HCT116 (cell line): ENCODE measurements at regions not wholly inside any gene's neighbourhood (a gene's known extent, or its start where the extent isn't known, plus 50 kb on each side); places are given as distances from the start of the nearest gene placed in this dataset.

Source experiments
- ATAC-seq: fragments of 200-7000 bp; cut with Tn5 transposase; 2 replicates; pipeline ENCODE4 v1.9.1; 2020; ENCODE audit warnings: mild to moderate bottlenecking, moderate library complexity
- BruUV-seq: library from RNA; stranded (reverse); fragments of 400-500 nt; replicated peaks from 2 replicates; lab custom pipeline; 2021; lab: Mats Ljungman, UMichigan
- CTCF ChIA-PET: fragments of 300-600 bp; sonication (Branson Sonifier 250); formaldehyde crosslinking; loops from one replicate; lab custom pipeline; 2021; ENCODE audit warnings: antibody characterized with exemption; lab: Charles Lee
- POLR2A ChIA-PET: fragments of 300-600, 350-600 bp; sonication (Branson Sonifier 250); formaldehyde crosslinking; loops from one replicate; lab custom pipeline; 2021; ENCODE audit warnings: antibody characterized with exemption; lab: Charles Lee
- RAD21 ChIA-PET, 2 experiments: fragments of 300-600 bp; sonication (Branson Sonifier 250); formaldehyde crosslinking; loops; one replicate each; lab custom pipeline; 2023; ENCODE audit warnings: low total read pairs in 2 of 2; ENCODE audit not compliant: uncharacterized antibody in 2 of 2, unreplicated experiment in 2 of 2, low non-redundant PET in 1 of 2; lab: Charles Lee
- DNase-seq: peaks from one replicate; pipeline ENCODE4 v3.0.0-alpha.2; 2010; ENCODE audit warnings: low read depth, low spot score
- H2AFZ ChIP-seq: fragments of 200-600 bp; shearing (Covaris generic), sonication (generic); 2 replicates; pipeline ENCODE4 v1.6.1; 2017; ENCODE audit warnings: low read depth, mixed run types, mixed read lengths, antibody characterized with exemption, low read length; ENCODE audit not compliant: poor library complexity, severe bottlenecking
- H3K27ac ChIP-seq: 2 replicates; pipeline ENCODE4 v1.5.1; 2012; ENCODE audit warnings: low read depth, low read length
- H3K27me3 ChIP-seq: fragments of 200-600 bp; sonication (generic); 2 replicates; pipeline ENCODE4 v1.6.1; 2016; ENCODE audit warnings: mixed run types, low read length, mixed read lengths; ENCODE audit not compliant: insufficient read depth
- H3K36me3 ChIP-seq, 2 experiments: fragments of 200-500 bp in 1 of 2; fragments of 200-600 bp in 1 of 2; sonication (Bioruptor generic) in 1 of 2; sonication (generic) in 1 of 2; 2 replicates each; pipeline versions ENCODE4 v1.5.1 to v1.6.1; 2014 to 2016; ENCODE audit warnings: low read length in 2 of 2, inconsistent platforms in 1 of 2, mixed read lengths in 1 of 2, mixed run types in 1 of 2; ENCODE audit not compliant: insufficient read depth in 2 of 2, control insufficient read depth in 1 of 2
- H3K4me1 ChIP-seq, 2 experiments: fragments of 200-600 bp in 1 of 2; sonication (generic) in 1 of 2; 2 replicates each; pipeline versions ENCODE4 v1.5.1 to v1.6.1; 2012 to 2017; ENCODE audit warnings: low read length in 2 of 2, inconsistent platforms in 1 of 2, mild to moderate bottlenecking in 1 of 2, mixed read lengths in 1 of 2, mixed run types in 1 of 2, moderate library complexity in 1 of 2; ENCODE audit not compliant: insufficient read depth in 2 of 2, control insufficient read depth in 1 of 2
- H3K4me2 ChIP-seq: fragments of 200-600 bp; sonication (generic); 2 replicates; pipeline ENCODE4 v1.6.1; 2017; ENCODE audit warnings: mixed run types, low read length, mixed read lengths
- H3K4me3 ChIP-seq, 2 experiments: fragments of 200-600 bp in 1 of 2; sonication (generic) in 1 of 2; replicated peaks in 1 of 2; 2 replicates each; pipeline ENCODE4 v1.5.1; 2011 to 2016; ENCODE audit warnings: low read length in 2 of 2, control low read depth in 1 of 2, low read depth in 1 of 2, mild to moderate bottlenecking in 1 of 2, mixed read lengths in 1 of 2, mixed run types in 1 of 2
- H3K79me2 ChIP-seq: fragments of 200-600 bp; sonication (generic); 2 replicates; pipeline ENCODE4 v1.6.1; 2017; ENCODE audit warnings: mild to moderate bottlenecking, mixed run types, low read length, moderate library complexity, mixed read lengths; ENCODE audit not compliant: insufficient read depth
- H3K9ac ChIP-seq: fragments of 200-600 bp; sonication (generic); 2 replicates; pipeline ENCODE4 v1.6.1; 2016; ENCODE audit warnings: low read length, mixed read lengths
- H3K9me2 ChIP-seq: fragments of 200-600 bp; sonication (generic), shearing (Covaris generic); 2 replicates; pipeline ENCODE4 v1.6.1; 2017; ENCODE audit warnings: mixed run types, mild to moderate bottlenecking, moderate library complexity; ENCODE audit not compliant: insufficient read depth
- H3K9me3 ChIP-seq, 2 experiments: fragments of 200-500 bp in 1 of 2; fragments of 200-600 bp in 1 of 2; sonication (Bioruptor generic) in 1 of 2; sonication (generic) in 1 of 2; 2 replicates each; pipeline ENCODE4 v1.6.1; 2014 to 2017; ENCODE audit warnings: low read length in 2 of 2, mixed read lengths in 2 of 2, inconsistent platforms in 1 of 2, low read depth in 1 of 2, mild to moderate bottlenecking in 1 of 2, mixed run types in 1 of 2, moderate library complexity in 1 of 2; ENCODE audit not compliant: control insufficient read depth in 1 of 2, insufficient read depth in 1 of 2
- H4K20me1 ChIP-seq: fragments of 200-600 bp; sonication (generic), shearing (Covaris generic); 2 replicates; pipeline ENCODE4 v1.6.1; 2017; ENCODE audit warnings: mixed run types, mild to moderate bottlenecking, moderate library complexity; ENCODE audit not compliant: insufficient read depth
- CBX3 ChIP-seq: IDR thresholded peaks from 2 replicates; pipeline ENCODE4 v1.6.1; 2012; ENCODE audit warnings: low read depth
- CEBPB ChIP-seq: IDR thresholded peaks from 2 replicates; pipeline ENCODE4 v1.6.1; 2012; ENCODE audit warnings: low read depth
- EGR1 ChIP-seq: IDR thresholded peaks from 2 replicates; pipeline ENCODE4 v1.6.1; 2012; ENCODE audit warnings: low read depth
- ELF1 ChIP-seq: IDR thresholded peaks from 2 replicates; pipeline ENCODE4 v1.6.1; 2012; ENCODE audit warnings: low read depth, borderline replicate concordance
- EZH2 ChIP-seq: fragments of 200-600 bp; sonication (generic); IDR thresholded peaks from 2 replicates; pipeline ENCODE4 v1.6.1; 2017; ENCODE audit warnings: antibody characterized with exemption, mixed run types
- EZH2phosphoT487 ChIP-seq: fragments of 200-600 bp; IDR thresholded peaks from 2 replicates; pipeline ENCODE4 v1.6.1; 2018; ENCODE audit warnings: antibody characterized with exemption, borderline replicate concordance
- FOSL1 ChIP-seq: IDR thresholded peaks from 2 replicates; pipeline ENCODE4 v1.6.1; 2012; ENCODE audit warnings: low read depth
- JUND ChIP-seq: IDR thresholded peaks from 2 replicates; pipeline ENCODE4 v1.6.1; 2012
- POLR2A ChIP-seq: IDR thresholded peaks from 2 replicates; pipeline ENCODE4 v1.7.0; 2011; ENCODE audit warnings: borderline replicate concordance; ENCODE audit not compliant: insufficient read depth, insufficient read length; ENCODE audit errors: extremely low read depth
- POLR2AphosphoS5 ChIP-seq: IDR thresholded peaks from 2 replicates; pipeline ENCODE4 v1.6.1; 2011; ENCODE audit warnings: mild to moderate bottlenecking, low read depth, low read length, moderate library complexity
- RAD21 ChIP-seq: IDR thresholded peaks from 2 replicates; pipeline ENCODE4 v1.6.1; 2012; ENCODE audit warnings: low read depth, mild to moderate bottlenecking
- SIN3A ChIP-seq: IDR thresholded peaks from 2 replicates; pipeline ENCODE4 v1.6.1; 2012; ENCODE audit warnings: low read depth
- SP1 ChIP-seq: IDR thresholded peaks from 2 replicates; pipeline ENCODE4 v1.6.1; 2012; ENCODE audit warnings: low read depth
- SRF ChIP-seq: IDR thresholded peaks from 2 replicates; pipeline ENCODE4 v1.6.1; 2012; ENCODE audit warnings: low read depth
- TCF7L2 ChIP-seq: IDR thresholded peaks from 2 replicates; pipeline ENCODE4 v1.7.0; 2011; ENCODE audit warnings: borderline replicate concordance, inconsistent platforms; ENCODE audit not compliant: insufficient read depth, insufficient read length; ENCODE audit errors: extremely low read depth
- ZFX ChIP-seq: fragments of 450-650 bp; IDR thresholded peaks from 2 replicates; pipeline ENCODE4 v1.6.1; 2017
- intact Hi-C: fragments of 100-400 bp; cut with micrococcal nuclease; formaldehyde crosslinking; loops from 2 replicates; pipeline ENCODE4 v1.10.0; 2022
- TF ChIP-seq, protein P1 (sequence below): IDR thresholded peaks from 2 replicates; pipeline ENCODE4 v1.6.1; 2012
- TF ChIP-seq, protein P2 (sequence below): IDR thresholded peaks from 2 replicates; pipeline ENCODE4 v1.6.1; 2011; ENCODE audit warnings: mild to moderate bottlenecking, low read length, moderate library complexity; ENCODE audit not compliant: insufficient replicate concordance; ENCODE audit errors: extremely low read depth
- TF ChIP-seq, protein P3 (sequence below): IDR thresholded peaks from 2 replicates; pipeline ENCODE4 v1.6.1; 2012
- TF ChIP-seq, protein P4 (sequence below), 3 experiments: fragments of 200-600 bp in 1 of 3; sonication (generic) in 1 of 3; IDR thresholded peaks in 2 of 3; conservative IDR thresholded peaks in 1 of 3; 2 replicates each; pipeline ENCODE4 v1.5.1; 2012 to 2017; ENCODE audit warnings: low read depth in 2 of 3, low read length in 2 of 3, antibody characterized with exemption in 1 of 3, borderline replicate concordance in 1 of 3, control low read depth in 1 of 3, mild to moderate bottlenecking in 1 of 3, mixed read lengths in 1 of 3, mixed run types in 1 of 3, moderate library complexity in 1 of 3; ENCODE audit not compliant: insufficient read depth in 1 of 3

DNA sequence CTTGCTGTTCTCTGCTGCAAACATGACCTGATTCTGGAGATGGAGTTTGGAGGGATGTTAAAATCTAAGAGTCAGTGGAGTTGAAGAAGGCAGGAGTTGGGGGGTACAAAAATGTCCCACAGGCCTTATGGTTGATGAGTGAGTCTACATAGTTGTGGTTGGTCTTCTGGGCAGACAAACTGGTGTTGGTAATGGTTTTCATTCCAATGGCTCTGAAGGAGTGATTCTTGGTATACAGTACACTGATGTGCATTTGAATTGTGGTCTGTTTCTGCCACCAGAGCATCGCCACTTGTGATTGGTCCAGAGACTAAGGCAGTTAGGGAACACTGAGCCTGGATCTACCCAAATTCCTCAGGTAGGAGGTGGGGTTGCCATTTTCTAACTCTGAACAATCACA is 514.1 kb upstream of the CFAP20DC start (continued):
- TF ChIP-seq EZH2phosphoT487 (no peak), SIN3A (no peak), POLR2A (no peak), EGR1 (no peak), SP1 (no peak), CBX3 (no peak), TCF7L2 (no peak), SRF (no peak), ELF1 (no peak), ZFX (no peak), CEBPB (no peak), POLR2AphosphoS5 (no peak)
- TF ChIP-seq, protein P1, sequence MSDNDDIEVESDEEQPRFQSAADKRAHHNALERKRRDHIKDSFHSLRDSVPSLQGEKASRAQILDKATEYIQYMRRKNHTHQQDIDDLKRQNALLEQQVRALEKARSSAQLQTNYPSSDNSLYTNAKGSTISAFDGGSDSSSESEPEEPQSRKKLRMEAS: no peak
- TF ChIP-seq, protein P2, sequence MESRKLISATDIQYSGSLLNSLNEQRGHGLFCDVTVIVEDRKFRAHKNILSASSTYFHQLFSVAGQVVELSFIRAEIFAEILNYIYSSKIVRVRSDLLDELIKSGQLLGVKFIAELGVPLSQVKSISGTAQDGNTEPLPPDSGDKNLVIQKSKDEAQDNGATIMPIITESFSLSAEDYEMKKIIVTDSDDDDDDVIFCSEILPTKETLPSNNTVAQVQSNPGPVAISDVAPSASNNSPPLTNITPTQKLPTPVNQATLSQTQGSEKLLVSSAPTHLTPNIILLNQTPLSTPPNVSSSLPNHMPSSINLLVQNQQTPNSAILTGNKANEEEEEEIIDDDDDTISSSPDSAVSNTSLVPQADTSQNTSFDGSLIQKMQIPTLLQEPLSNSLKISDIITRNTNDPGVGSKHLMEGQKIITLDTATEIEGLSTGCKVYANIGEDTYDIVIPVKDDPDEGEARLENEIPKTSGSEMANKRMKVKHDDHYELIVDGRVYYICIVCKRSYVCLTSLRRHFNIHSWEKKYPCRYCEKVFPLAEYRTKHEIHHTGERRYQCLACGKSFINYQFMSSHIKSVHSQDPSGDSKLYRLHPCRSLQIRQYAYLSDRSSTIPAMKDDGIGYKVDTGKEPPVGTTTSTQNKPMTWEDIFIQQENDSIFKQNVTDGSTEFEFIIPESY: no peak

DNA sequence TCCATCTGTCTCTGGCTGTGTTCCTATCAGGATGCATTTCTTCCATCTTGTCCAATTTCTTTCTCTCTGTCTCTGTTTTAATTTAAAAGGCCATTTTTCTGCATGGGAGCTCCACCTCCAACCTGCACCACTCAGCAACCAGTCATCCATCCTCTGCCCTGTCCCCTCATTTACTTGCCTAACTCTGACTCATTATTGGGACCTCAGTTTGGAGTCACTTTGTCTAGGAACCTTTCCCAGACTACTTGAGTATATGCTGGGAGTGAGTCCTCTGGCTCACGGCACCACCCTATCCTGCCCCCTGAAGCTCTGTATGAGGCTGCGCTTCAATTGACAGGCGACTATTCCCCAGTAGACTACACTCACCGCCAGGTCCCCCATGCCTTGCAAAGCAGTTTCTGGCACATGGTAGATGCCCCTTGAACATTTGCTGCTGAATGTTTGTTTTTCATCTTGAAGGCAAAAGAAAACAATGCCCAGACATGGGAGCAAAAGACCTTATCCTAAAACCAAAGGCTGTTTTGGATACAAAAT is 513.3 kb upstream of the CFAP20DC start:
- peaks cover 8% of the 10 kb centered on the region; the same call in 1 of the 2 replicates for H3K27me3 ChIP-seq
- H3K4me1 ChIP-seq: peaks cover 0 to 4% of the 10 kb centered on the region in 2 experiments; a peak in 1 of 4 replicates
- H3K4me3 ChIP-seq: no peak overlapping the region
- no peak for ATAC-seq
- no peak overlapping the region for H3K4me2 ChIP-seq
- TF ChIP-seq, protein P2: no peak
- TF ChIP-seq, protein P3, sequence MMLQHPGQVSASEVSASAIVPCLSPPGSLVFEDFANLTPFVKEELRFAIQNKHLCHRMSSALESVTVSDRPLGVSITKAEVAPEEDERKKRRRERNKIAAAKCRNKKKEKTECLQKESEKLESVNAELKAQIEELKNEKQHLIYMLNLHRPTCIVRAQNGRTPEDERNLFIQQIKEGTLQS: no peak
- TF ChIP-seq EGR1 (no peak), RAD21 (no peak), ZFX (no peak), POLR2A (no peak), CEBPB (no peak), SIN3A (no peak), EZH2 (no peak), CBX3 (no peak), JUND (no peak), FOSL1 (no peak), SP1 (no peak), ELF1 (no peak)
- TF ChIP-seq, protein P4, sequence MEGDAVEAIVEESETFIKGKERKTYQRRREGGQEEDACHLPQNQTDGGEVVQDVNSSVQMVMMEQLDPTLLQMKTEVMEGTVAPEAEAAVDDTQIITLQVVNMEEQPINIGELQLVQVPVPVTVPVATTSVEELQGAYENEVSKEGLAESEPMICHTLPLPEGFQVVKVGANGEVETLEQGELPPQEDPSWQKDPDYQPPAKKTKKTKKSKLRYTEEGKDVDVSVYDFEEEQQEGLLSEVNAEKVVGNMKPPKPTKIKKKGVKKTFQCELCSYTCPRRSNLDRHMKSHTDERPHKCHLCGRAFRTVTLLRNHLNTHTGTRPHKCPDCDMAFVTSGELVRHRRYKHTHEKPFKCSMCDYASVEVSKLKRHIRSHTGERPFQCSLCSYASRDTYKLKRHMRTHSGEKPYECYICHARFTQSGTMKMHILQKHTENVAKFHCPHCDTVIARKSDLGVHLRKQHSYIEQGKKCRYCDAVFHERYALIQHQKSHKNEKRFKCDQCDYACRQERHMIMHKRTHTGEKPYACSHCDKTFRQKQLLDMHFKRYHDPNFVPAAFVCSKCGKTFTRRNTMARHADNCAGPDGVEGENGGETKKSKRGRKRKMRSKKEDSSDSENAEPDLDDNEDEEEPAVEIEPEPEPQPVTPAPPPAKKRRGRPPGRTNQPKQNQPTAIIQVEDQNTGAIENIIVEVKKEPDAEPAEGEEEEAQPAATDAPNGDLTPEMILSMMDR (IDR thresholded peaks at IDR 0.05 in 2 of 3, conservative IDR thresholded peaks at IDR 0.05 in 1 of 3; ENCODE audit: borderline replicate concordance in 1 of 3, insufficient read depth in 1 of 3, low read depth in 2 of 3, low read length in 2 of 3): no peak
- TF ChIP-seq, all 23 proteins: peak for 0
- intact Hi-C loops: no loop called here
- Histone ChIP-seq H3K27ac (no peak overlapping the region), H4K20me1 (no peaks in the 10 kb centered on the region), H3K36me3 (no peaks in the 10 kb centered on the region), H3K9me2 (no peaks in the 10 kb centered on the region), H3K9me3 (no peaks in the 10 kb centered on the region), H3K79me2 (no peaks in the 10 kb centered on the region), H3K9ac (no peak overlapping the region), H2AFZ (no peak overlapping the region)
- DNase-seq: no peak
- BruUV-seq: no TSS peak
- ChIA-PET POLR2A (no interaction called here), RAD21 (no interaction called here), CTCF (no interaction called here)
